Osteocyte (in vitro differentiated cells): ENCODE measurements at regions not wholly inside any gene's neighbourhood (a gene's known extent, or its start where the extent isn't known, plus 50 kb on each side); places are given as distances from the start of the nearest gene placed in this dataset.

Experiments used
- DNase-seq: peaks from one replicate; pipeline ENCODE4 v3.0.0; 2021; ENCODE audit warnings: mixed read lengths; ENCODE audit not compliant: unreplicated experiment; ENCODE audit errors: extremely low spot score
- H3K27ac Mint-ChIP-seq: one replicate; pipeline ENCODE4 v1.8.0; 2021; ENCODE audit warnings: mild to moderate bottlenecking, mixed read lengths; ENCODE audit not compliant: unreplicated experiment
- H3K27me3 Mint-ChIP-seq: one replicate; pipeline ENCODE4 v1.8.0; 2021; ENCODE audit warnings: mixed read lengths; ENCODE audit not compliant: unreplicated experiment
- H3K36me3 Mint-ChIP-seq: one replicate; pipeline ENCODE4 v1.8.0; 2021; ENCODE audit warnings: mixed read lengths; ENCODE audit not compliant: unreplicated experiment
- H3K4me1 Mint-ChIP-seq: one replicate; pipeline ENCODE4 v1.8.0; 2021; ENCODE audit warnings: mixed read lengths; ENCODE audit not compliant: unreplicated experiment
- H3K4me3 Mint-ChIP-seq: one replicate; pipeline ENCODE4 v1.8.0; 2021; ENCODE audit warnings: mild to moderate bottlenecking, moderate library complexity, mixed read lengths; ENCODE audit not compliant: unreplicated experiment
- H3K9me3 Mint-ChIP-seq: one replicate; pipeline ENCODE4 v1.8.0; 2021; ENCODE audit warnings: mixed read lengths; ENCODE audit not compliant: unreplicated experiment
- CTCF ChIP-seq: fragments of 200-600 bp; sonication (generic); IDR thresholded peaks from 2 replicates; pipeline ENCODE4 v1.5.0; 2021; ENCODE audit warnings: antibody characterized with exemption, mild to moderate bottlenecking, moderate library complexity

DNA sequence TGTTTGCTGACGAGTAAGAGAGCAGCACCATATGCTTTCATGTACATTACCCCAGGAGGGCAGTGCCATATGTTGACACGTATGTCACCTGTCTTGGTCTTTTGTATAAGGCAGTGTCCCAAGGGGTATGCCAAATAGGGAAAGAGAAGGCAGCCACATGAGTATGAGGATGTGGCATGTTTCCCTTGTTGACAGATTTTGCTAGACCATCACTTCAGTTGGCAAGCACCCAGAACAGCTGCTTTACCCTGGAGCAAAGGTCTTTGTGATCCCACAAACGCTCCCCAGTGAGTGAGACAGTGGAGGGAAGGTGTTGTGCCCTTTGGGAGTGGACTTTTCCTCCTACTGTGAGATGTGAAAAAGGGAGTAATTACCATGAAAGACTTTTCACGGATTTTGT, 350.1 kb downstream of the ETV1 start:
- Mint-ChIP-seq H3K9me3 (no peaks in the 10 kb centered on the region), H3K27ac (no peak overlapping the region), H3K4me3 (no peak overlapping the region), H3K36me3 (no peaks in the 10 kb centered on the region), H3K4me1 (no peaks in the 10 kb centered on the region), H3K27me3 (no peaks in the 10 kb centered on the region)
- no peak for DNase-seq
- no peak for TF ChIP-seq CTCF

- no peaks in the 10 kb centered on the region for H3K4me1 Mint-ChIP-seq
- no peak for TF ChIP-seq CTCF
- no peak overlapping the region for H3K27ac Mint-ChIP-seq
- no peak overlapping the region for H3K4me3 Mint-ChIP-seq
- DNase-seq, result no peak
- no peaks in the 10 kb centered on the region for H3K9me3 Mint-ChIP-seq
- no peaks in the 10 kb centered on the region for H3K27me3 Mint-ChIP-seq
- H3K36me3 Mint-ChIP-seq, result no peaks in the 10 kb centered on the region
Measured at GRCh38 chr7:13641714-13642113, 347.8 kb downstream of the ETV1 start.

DNA sequence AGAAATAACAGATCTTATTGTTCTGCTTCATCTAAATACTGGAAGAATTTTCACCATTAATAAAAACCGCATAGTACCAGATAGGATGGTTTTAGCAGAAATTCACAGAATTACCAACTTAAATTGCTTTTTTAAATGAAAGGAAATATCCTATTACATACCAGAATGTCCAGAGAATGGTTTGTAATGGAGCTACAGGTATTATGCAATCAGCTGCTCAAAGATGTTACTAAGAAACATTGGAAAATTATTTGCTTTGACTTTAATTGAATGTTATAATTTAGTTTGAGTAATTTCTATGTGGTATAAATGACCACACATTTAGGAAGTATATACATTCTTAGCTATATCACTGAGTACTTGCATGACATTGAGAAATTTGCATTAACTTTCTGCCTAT, 338.3 kb downstream of the ETV1 start:
- Mint-ChIP-seq H3K9me3 (no peaks in the 10 kb centered on the region), H3K27me3 (no peaks in the 10 kb centered on the region), H3K4me3 (no peak overlapping the region), H3K36me3 (no peaks in the 10 kb centered on the region), H3K27ac (no peak overlapping the region), H3K4me1 (no peaks in the 10 kb centered on the region)
- DNase-seq, result no peak
- no peak for TF ChIP-seq CTCF

- DNase-seq, result no peak
Measured at GRCh38 chr7:13656330-13656729, 333.1 kb downstream of the ETV1 start.

DNA sequence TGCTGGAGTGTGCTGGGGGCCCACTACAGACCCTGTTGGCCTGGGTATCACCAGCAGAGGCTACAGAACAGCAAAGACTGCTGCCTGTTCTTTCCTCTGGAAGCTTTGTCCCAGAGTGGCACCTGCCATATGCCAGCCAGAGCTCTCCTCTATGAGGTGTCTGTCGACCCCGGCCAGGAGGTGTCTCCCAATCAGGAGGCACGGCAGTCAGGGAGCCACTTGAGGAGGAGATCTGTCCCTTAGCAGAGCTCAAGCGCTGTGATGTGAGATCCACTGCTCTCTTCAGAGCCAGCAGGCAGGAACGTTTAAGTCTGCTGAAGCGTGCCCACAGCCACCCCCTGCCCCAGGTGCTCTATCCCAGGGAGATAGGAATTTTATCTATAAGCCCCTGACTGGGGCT, 316.2 kb downstream of the ETV1 start:
- Mint-ChIP-seq H3K27me3 (peaks cover 3% of the 10 kb centered on the region), H3K36me3 (no peaks in the 10 kb centered on the region), H3K4me3 (no peak overlapping the region), H3K9me3 (peaks cover 25% of the 10 kb centered on the region), H3K27ac (no peak overlapping the region), H3K4me1 (no peaks in the 10 kb centered on the region)
- DNase-seq, result no peak
- no peak for TF ChIP-seq CTCF

More at GRCh38 chr7:13656330-13656729, 333.1 kb downstream of the ETV1 start:
- no peak overlapping the region for H3K4me3 Mint-ChIP-seq
- no peaks in the 10 kb centered on the region for H3K4me1 Mint-ChIP-seq
- peaks cover 4% of the 10 kb centered on the region for H3K27me3 Mint-ChIP-seq
- no peak overlapping the region for H3K27ac Mint-ChIP-seq
- no peak for TF ChIP-seq CTCF
- H3K9me3 Mint-ChIP-seq, result peaks cover 10% of the 10 kb centered on the region
- no peaks in the 10 kb centered on the region for H3K36me3 Mint-ChIP-seq
